H1 (cell line): ENCODE measurements at regions not wholly inside any gene's neighbourhood (a gene's known extent, or its start where the extent isn't known, plus 50 kb on each side); places are given as distances from the start of the nearest gene placed in this dataset.

ENCODE experiments used
- CBX5 ChIP-seq: fragments of 300-800, 300-1000 bp; sonication (generic); IDR thresholded peaks from 2 replicates; pipeline ENCODE4 v1.7.1; 2016; ENCODE audit warnings: antibody characterized with exemption, low read length, low read depth

DNA sequence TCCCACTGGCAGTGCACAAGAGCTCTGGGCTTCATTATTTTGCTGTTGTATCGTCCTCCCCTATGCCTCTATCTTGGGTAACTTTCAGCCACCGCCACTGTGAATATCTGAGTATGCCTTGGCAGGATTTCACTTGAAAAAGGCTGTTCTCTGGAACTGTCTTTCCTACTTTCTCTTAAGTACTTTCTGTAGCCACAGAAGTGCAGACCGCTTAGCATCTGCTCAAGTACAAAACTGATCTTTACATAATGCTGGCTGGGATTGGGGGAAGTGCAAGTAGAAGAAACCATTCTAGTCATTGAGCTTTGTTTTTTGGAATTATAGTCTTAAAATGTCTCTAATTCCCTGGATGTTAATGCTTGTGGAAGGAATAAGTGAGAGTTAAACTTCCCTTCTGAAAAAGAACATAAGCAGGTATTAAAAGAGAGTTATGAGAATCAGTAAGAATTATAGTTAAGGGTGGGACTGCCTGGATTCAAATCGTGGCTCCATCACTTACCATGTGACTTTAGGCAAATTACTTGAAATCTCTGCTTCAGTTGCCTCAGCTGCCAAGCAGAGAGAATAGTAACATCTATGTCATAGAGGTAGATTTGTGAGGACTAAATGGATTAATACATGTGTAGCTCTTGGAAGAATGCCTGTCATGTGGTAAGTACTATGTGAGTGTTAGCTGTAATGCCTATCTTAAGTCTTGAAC, 77.5 kb downstream of the MID1IP1 start (continued):
- no peak for TF ChIP-seq CBX5
